Testis (tissue), 2 donors: ENCODE measurements at regions not wholly inside any gene's neighbourhood (a gene's known extent, or its start where the extent isn't known, plus 50 kb on each side); places are given as distances from the start of the nearest gene placed in this dataset.

ENCODE experiments used
- DNase-seq: peaks from one replicate; pipeline ENCODE4 v3.0.0-alpha.2; 2019
- H3K27ac ChIP-seq, 2 donors: fragments of 200-600 bp; sonication (generic); one replicate each; pipeline ENCODE4 v1.5.1; 2019
- H3K27me3 ChIP-seq: fragments of 200-600 bp; sonication (generic); one replicate; pipeline ENCODE4 v1.5.1; 2019
- H3K36me3 ChIP-seq: fragments of 200-600 bp; sonication (generic); one replicate; pipeline ENCODE4 v1.5.1; 2017; ENCODE audit warnings: low read depth; ENCODE audit errors: missing control alignments
- H3K4me1 ChIP-seq: fragments of 200-600 bp; sonication (generic); one replicate; pipeline ENCODE4 v1.5.1; 2019
- H3K4me3 ChIP-seq, 2 donors: fragments of 200-600 bp; sonication (generic); one replicate each; pipeline ENCODE4 v1.5.1; 2017 to 2019
- H3K9me3 ChIP-seq: fragments of 200-600 bp; sonication (generic); one replicate; pipeline ENCODE4 v1.5.1; 2017
- CTCF ChIP-seq, 3 experiments: fragments of 450-650 bp in 2 of 3; fragments of 200-600 bp in 1 of 3; sonication (generic) in 1 of 3; IDR thresholded peaks; one replicate each; pipeline ENCODE4 v1.5.1; 2016 to 2019; ENCODE audit warnings: antibody characterized with exemption in 3 of 3, mild to moderate bottlenecking in 2 of 3, moderate library complexity in 1 of 3
- POLR2A ChIP-seq: fragments of 450-650 bp; IDR thresholded peaks from one replicate; pipeline ENCODE4 v1.6.1; 2017; ENCODE audit warnings: antibody characterized with exemption, mild to moderate bottlenecking, moderate library complexity
- WGBS, 2 donors: methylation state at CpG; one replicate each; pipeline ENCODE4 v1.1.5; 2018; 5-methylcytosine and 5-hydroxymethylcytosine counted together
- intact Hi-C: fragments of 100-400 bp; cut with DNase I; formaldehyde crosslinking; loops from one replicate; pipeline ENCODE4 v1.15.1; 2023; ENCODE audit warnings: low total_unique reads

GRCh38 chr5:129853588-129853987, 50.7 kb upstream of the CHSY3 start:
- DNase-seq = no peak
- TF ChIP-seq CTCF (IDR thresholded peaks at IDR 0.05) (no peak), POLR2A (no peak)
- Histone ChIP-seq H3K36me3 (no peaks in the 10 kb centered on the region), H3K27ac (no peak overlapping the region), H3K27me3 (no peaks in the 10 kb centered on the region), H3K4me1 (no peaks in the 10 kb centered on the region), H3K4me3 (no peak overlapping the region), H3K9me3 (no peaks in the 10 kb centered on the region)
- 23 to 36% methylated on average over 5 of the region's 5 CpGs for WGBS, 2 donors
- intact Hi-C loops = no loop called here
